ENCODE measurements at regions not wholly inside any gene's neighbourhood (a gene's known extent, or its start where the extent isn't known, plus 50 kb on each side); places are given as distances from the start of the nearest gene placed in this dataset.

DNA sequence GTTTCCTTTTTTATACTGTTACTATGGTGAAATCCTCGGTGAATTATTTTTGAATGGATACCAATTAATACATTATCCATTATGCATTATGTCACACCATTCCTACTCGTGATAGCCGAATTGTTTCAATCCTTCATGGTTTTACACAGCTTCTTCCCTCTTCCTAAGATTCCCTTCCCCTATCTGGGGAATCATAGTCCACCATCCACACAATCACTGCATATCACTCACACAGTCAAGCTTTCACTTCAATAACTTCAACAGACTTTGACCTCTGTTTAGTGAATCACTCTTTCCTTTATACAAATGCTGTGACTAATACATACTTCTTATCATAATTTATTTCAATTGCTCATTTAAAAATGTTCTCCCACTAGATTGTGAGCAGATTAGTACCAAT lies 1108.1 kb upstream of the LRRTM1 start:
- in situ Hi-C loops (cut with MboI) (no loop called here), intact Hi-C loops (cut with micrococcal nuclease; ENCODE audit: unreplicated experiment) (no loop called here)
- FAIRE-seq, result no peak
- RAD21 ChIA-PET (ENCODE audit: unreplicated experiment), result no interaction called here
- TF ChIP-seq RBBP5 (conservative IDR thresholded peaks at IDR 0.05), result no peak
- no peak for TF ChIP-seq ETV6 (conservative IDR thresholded peaks at IDR 0.05 in 1 of 2, IDR thresholded peaks at IDR 0.05 in 1 of 2; ENCODE audit: borderline replicate concordance in 1 of 2, low read depth in 1 of 2)
- TF ChIP-seq, protein P1, sequence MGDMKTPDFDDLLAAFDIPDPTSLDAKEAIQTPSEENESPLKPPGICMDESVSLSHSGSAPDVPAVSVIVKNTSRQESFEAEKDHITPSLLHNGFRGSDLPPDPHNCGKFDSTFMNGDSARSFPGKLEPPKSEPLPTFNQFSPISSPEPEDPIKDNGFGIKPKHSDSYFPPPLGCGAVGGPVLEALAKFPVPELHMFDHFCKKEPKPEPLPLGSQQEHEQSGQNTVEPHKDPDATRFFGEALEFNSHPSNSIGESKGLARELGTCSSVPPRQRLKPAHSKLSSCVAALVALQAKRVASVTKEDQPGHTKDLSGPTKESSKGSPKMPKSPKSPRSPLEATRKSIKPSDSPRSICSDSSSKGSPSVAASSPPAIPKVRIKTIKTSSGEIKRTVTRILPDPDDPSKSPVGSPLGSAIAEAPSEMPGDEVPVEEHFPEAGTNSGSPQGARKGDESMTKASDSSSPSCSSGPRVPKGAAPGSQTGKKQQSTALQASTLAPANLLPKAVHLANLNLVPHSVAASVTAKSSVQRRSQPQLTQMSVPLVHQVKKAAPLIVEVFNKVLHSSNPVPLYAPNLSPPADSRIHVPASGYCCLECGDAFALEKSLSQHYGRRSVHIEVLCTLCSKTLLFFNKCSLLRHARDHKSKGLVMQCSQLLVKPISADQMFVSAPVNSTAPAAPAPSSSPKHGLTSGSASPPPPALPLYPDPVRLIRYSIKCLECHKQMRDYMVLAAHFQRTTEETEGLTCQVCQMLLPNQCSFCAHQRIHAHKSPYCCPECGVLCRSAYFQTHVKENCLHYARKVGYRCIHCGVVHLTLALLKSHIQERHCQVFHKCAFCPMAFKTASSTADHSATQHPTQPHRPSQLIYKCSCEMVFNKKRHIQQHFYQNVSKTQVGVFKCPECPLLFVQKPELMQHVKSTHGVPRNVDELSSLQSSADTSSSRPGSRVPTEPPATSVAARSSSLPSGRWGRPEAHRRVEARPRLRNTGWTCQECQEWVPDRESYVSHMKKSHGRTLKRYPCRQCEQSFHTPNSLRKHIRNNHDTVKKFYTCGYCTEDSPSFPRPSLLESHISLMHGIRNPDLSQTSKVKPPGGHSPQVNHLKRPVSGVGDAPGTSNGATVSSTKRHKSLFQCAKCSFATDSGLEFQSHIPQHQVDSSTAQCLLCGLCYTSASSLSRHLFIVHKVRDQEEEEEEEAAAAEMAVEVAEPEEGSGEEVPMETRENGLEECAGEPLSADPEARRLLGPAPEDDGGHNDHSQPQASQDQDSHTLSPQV (IDR thresholded peaks at IDR 0.05), result no peak
- no peak for TF ChIP-seq ZNF24 (IDR thresholded peaks at IDR 0.05)
- TF ChIP-seq SPI1 (IDR thresholded peaks at IDR 0.05; ENCODE audit: borderline replicate concordance, insufficient read depth, low read depth, low read length), result no peak
- no peak for TF ChIP-seq CHD2 (IDR thresholded peaks at IDR 0.05; ENCODE audit: borderline replicate concordance, low read depth, low read length)
- TF ChIP-seq SMARCA5 (IDR thresholded peaks at IDR 0.05), result no peak
- no peak for TF ChIP-seq NFYB (IDR thresholded peaks at IDR 0.05; ENCODE audit: insufficient read depth, low read depth, low read length)
- TF ChIP-seq JUND (IDR thresholded peaks at IDR 0.05; ENCODE audit: low read depth, low read length), result no peak
- no peak for TF ChIP-seq CHD1 (IDR thresholded peaks at IDR 0.05; ENCODE audit: low read depth, low read length)
- TF ChIP-seq IRF5 (IDR thresholded peaks at IDR 0.05; ENCODE audit: borderline replicate concordance), result no peak
- Histone ChIP-seq H3K9ac (ENCODE audit: control insufficient read depth, insufficient read depth, low read length) (no peak overlapping the region), H3K79me2 (ENCODE audit: control insufficient read depth, insufficient read depth, low read length) (no peaks in the 10 kb centered on the region), H3K36me3 (ENCODE audit: control insufficient read depth in 2 of 2, insufficient read depth in 2 of 2, low read length in 1 of 2) (no peaks in the 10 kb centered on the region), H4K20me1 (ENCODE audit: control insufficient read depth, insufficient read depth) (no peaks in the 10 kb centered on the region), H3K9me3 (replicated peaks; ENCODE audit: control insufficient read depth, insufficient read depth, low read length) (no peaks in the 10 kb centered on the region), H2AFZ (ENCODE audit: control insufficient read depth, low read depth, low read length) (no peak overlapping the region), H3K27me3 (replicated peaks in 1 of 2; ENCODE audit: control insufficient read depth in 2 of 2, insufficient read depth in 2 of 2, low read length in 1 of 2) (no peaks in the 10 kb centered on the region), H3K4me3 (no peak overlapping the region), H3K4me2 (ENCODE audit: control insufficient read depth, insufficient read depth) (no peak overlapping the region), H3K4me1 (ENCODE audit: control insufficient read depth, insufficient read depth, low read length) (no peaks in the 10 kb centered on the region), H3K27ac (ENCODE audit: control insufficient read depth, insufficient read depth) (no peak overlapping the region)
- BruUV-seq (replicated peaks), result no TSS peak
- WGBS (ENCODE audit: insufficient coverage, insufficient replicate concordance, low lambda C conversion rate, missing lambda C conversion rate), result 14% methylated on average over 3 of the region's 3 CpGs
- CTCF ChIA-PET, result interaction anchor here (0.6 kb wide), 1 partner anchor 420 kb away, joined by 3 read pairs; no protein-coding TSS in a partner anchor
- no peak for ATAC-seq
- SMC1A ChIA-PET (ENCODE audit: uncharacterized antibody, unreplicated experiment), result no interaction called here
- no peak for DNase-seq (ENCODE audit: low read depth, low spot score)
- POLR2A ChIA-PET, result no interaction called here
